Liver (tissue), 8 donors: ENCODE measurements at regions not wholly inside any gene's neighbourhood (a gene's known extent, or its start where the extent isn't known, plus 50 kb on each side); places are given as distances from the start of the nearest gene placed in this dataset.

Experiments
- DNase-seq: peaks from one replicate; pipeline ENCODE4 v3.0.0-alpha.2; 2017; ENCODE audit warnings: low spot score
- H3K27ac ChIP-seq, 2 donors: one replicate each; pipeline ENCODE4 v1.7.0; 2013; ENCODE audit warnings: inconsistent platforms in 2 of 2, low read length in 2 of 2, control low read depth in 1 of 2, low read depth in 1 of 2, mild to moderate bottlenecking in 1 of 2
- H3K27me3 ChIP-seq, 4 donors: one replicate each; pipeline versions ENCODE4 v1.6.1 to v1.7.0; 2013; ENCODE audit warnings: low read length in 3 of 4, inconsistent platforms in 1 of 4, mild to moderate bottlenecking in 1 of 4, moderate library complexity in 1 of 4; ENCODE audit not compliant: control insufficient read depth in 4 of 4, insufficient read depth in 4 of 4
- H3K36me3 ChIP-seq, 4 donors: one replicate each; pipeline versions ENCODE4 v1.6.1 to v1.7.0; 2013; ENCODE audit warnings: low read length in 3 of 4, mild to moderate bottlenecking in 3 of 4, low read depth in 1 of 4, moderate library complexity in 1 of 4; ENCODE audit not compliant: control insufficient read depth in 4 of 4, insufficient read depth in 3 of 4
- H3K4me1 ChIP-seq, 4 donors: one replicate each; pipeline versions ENCODE4 v1.6.1 to v1.7.0; 2013; ENCODE audit warnings: low read length in 3 of 4, mild to moderate bottlenecking in 3 of 4, moderate library complexity in 1 of 4; ENCODE audit not compliant: control insufficient read depth in 4 of 4, insufficient read depth in 4 of 4
- H3K4me3 ChIP-seq, 3 donors: one replicate each; pipeline versions ENCODE4 v1.6.1 to v1.7.0; 2013; ENCODE audit warnings: low read length in 3 of 3, control low read depth in 1 of 3, low read depth in 1 of 3, mild to moderate bottlenecking in 1 of 3
- H3K9ac ChIP-seq, 2 donors: one replicate each; pipeline ENCODE4 v1.7.0; 2013; ENCODE audit warnings: low read length in 2 of 2, mild to moderate bottlenecking in 2 of 2, moderate library complexity in 2 of 2, control low read depth in 1 of 2, low read depth in 1 of 2
- H3K9me3 ChIP-seq, 4 donors: one replicate each; pipeline versions ENCODE4 v1.6.1 to v1.7.0; 2013; ENCODE audit warnings: low read length in 3 of 4; ENCODE audit not compliant: control insufficient read depth in 4 of 4
- ATF3 ChIP-seq: IDR thresholded peaks from 2 replicates; pipeline ENCODE4 v1.6.1; 2016; ENCODE audit warnings: antibody characterized with exemption
- EGR1 ChIP-seq, 2 donors: IDR thresholded peaks; 2 replicates each; pipeline ENCODE4 v1.6.1; 2016 to 2018; ENCODE audit warnings: antibody characterized with exemption in 2 of 2, low read depth in 2 of 2
- FOXA1 ChIP-seq: IDR thresholded peaks from 2 replicates; pipeline ENCODE4 v1.6.1; 2016; ENCODE audit warnings: antibody characterized with exemption
- FOXA2 ChIP-seq: IDR thresholded peaks from 2 replicates; pipeline ENCODE4 v1.6.1; 2016; ENCODE audit warnings: antibody characterized with exemption
- GABPA ChIP-seq, 2 donors: IDR thresholded peaks in 1 of 2; conservative IDR thresholded peaks in 1 of 2; 2 replicates each; pipeline ENCODE4 v1.6.1; 2016; ENCODE audit warnings: antibody characterized with exemption in 2 of 2, mild to moderate bottlenecking in 1 of 2, moderate library complexity in 1 of 2
- HNF4A ChIP-seq, 2 donors: conservative IDR thresholded peaks; 2 replicates each; pipeline ENCODE4 v1.6.1; 2016; ENCODE audit warnings: antibody characterized with exemption in 2 of 2, mild to moderate bottlenecking in 2 of 2
- HNF4G ChIP-seq: IDR thresholded peaks from 2 replicates; pipeline ENCODE4 v1.6.1; 2016; ENCODE audit warnings: antibody characterized with exemption
- JUND ChIP-seq, 2 donors: IDR thresholded peaks; 2 replicates each; pipeline ENCODE4 v1.6.1; 2016; ENCODE audit warnings: antibody characterized with exemption in 2 of 2
- MAX ChIP-seq: IDR thresholded peaks from 2 replicates; pipeline ENCODE4 v1.6.1; 2016; ENCODE audit warnings: antibody characterized with exemption
- NR2F2 ChIP-seq: IDR thresholded peaks from 2 replicates; pipeline ENCODE4 v1.6.1; 2016; ENCODE audit warnings: antibody characterized with exemption
- RAD21 ChIP-seq, 2 donors: IDR thresholded peaks; 2 replicates each; pipeline ENCODE4 v1.6.1; 2016; ENCODE audit warnings: antibody characterized with exemption in 2 of 2, mild to moderate bottlenecking in 2 of 2
- REST ChIP-seq: IDR thresholded peaks from 2 replicates; pipeline ENCODE4 v1.6.1; 2016; ENCODE audit warnings: antibody characterized with exemption, mild to moderate bottlenecking
- RXRA ChIP-seq, 2 donors: IDR thresholded peaks; 2 replicates each; pipeline ENCODE4 v1.6.1; 2017 to 2018; ENCODE audit warnings: antibody characterized with exemption in 2 of 2, mild to moderate bottlenecking in 1 of 2
- SP1 ChIP-seq: IDR thresholded peaks from 2 replicates; pipeline ENCODE4 v1.6.1; 2018; ENCODE audit warnings: antibody characterized with exemption, mild to moderate bottlenecking
- TAF1 ChIP-seq: conservative IDR thresholded peaks from 2 replicates; pipeline ENCODE4 v1.6.1; 2016; ENCODE audit warnings: antibody characterized with exemption, mild to moderate bottlenecking
- YY1 ChIP-seq: IDR thresholded peaks from 2 replicates; pipeline ENCODE4 v1.6.1; 2016; ENCODE audit warnings: antibody characterized with exemption, mild to moderate bottlenecking
- WGBS: extraction: QIAGEN DNeasy Blood & Tissue Kit; methylation state at CpG from one replicate; pipeline ENCODE4 v1.1.7; 2013; 5-methylcytosine and 5-hydroxymethylcytosine counted together
- TF ChIP-seq, protein P1 (sequence below): IDR thresholded peaks from 2 replicates; pipeline ENCODE4 v1.6.1; 2016; ENCODE audit warnings: antibody characterized with exemption
- TF ChIP-seq, protein P2 (sequence below): fragments of 150-350 bp; IDR thresholded peaks from 2 replicates; pipeline ENCODE4 v1.5.1; 2017; ENCODE audit warnings: improper control_type of control experiment, low read depth, low read length; ENCODE audit not compliant: missing input control
- donor health status: healthy.
- donor health status: healthy.
- donor health status: healthy.
- donor health status: healthy.
- donor health status: healthy.

DNA sequence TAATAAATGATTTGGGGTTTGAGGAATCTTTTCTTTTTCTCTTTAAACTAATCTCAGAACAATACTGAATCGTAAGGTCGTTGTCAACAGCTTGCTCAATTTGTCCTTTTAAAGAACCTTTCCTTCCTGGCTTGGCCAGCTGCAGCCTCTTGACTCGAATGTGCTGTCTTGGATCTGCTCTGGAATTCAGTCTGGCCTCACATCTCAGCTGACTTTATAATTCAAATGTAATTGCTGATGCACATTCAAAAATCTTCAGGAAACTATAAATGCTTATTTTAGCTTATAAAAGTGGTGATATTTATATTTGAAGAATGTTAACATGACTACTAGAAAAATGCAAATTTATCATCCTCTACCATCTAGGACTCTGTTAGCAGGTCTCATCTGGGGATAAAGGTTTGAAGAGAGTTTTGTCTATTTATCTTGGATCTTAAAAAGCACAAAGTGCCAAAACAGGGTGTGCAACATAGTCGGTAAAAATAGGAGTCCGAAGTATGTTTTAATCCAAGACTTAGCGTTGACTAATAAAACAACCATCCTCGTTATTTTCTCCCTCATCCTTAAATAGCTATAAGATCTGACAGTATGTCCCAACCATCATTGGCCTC lies 1035.2 kb downstream of the MCTP2 start:
- no peaks in the 10 kb centered on the region for H3K36me3 ChIP-seq
- 59% methylated on average over 7 of the region's 7 CpGs for WGBS
- peak overlapping the region in 1 of 2 donors; percentile 10 for H3K27ac ChIP-seq
- TF ChIP-seq HNF4G (no peak), FOXA1 (no peak), HNF4A (conservative IDR thresholded peaks at IDR 0.05) (no peak), GABPA (IDR thresholded peaks at IDR 0.05 in 1 of 2, conservative IDR thresholded peaks at IDR 0.05 in 1 of 2) (no peak), ATF3 (no peak), RXRA (IDR thresholded peaks at IDR 0.05) (no peak), RAD21 (IDR thresholded peaks at IDR 0.05) (no peak), JUND (IDR thresholded peaks at IDR 0.05) (no peak), EGR1 (IDR thresholded peaks at IDR 0.05; ENCODE audit: low read depth in 2 of 2) (no peak), REST (no peak), MAX (no peak), FOXA2 (no peak), YY1 (no peak), NR2F2 (no peak), TAF1 (no peak), SP1 (no peak)
- TF ChIP-seq, protein P1, sequence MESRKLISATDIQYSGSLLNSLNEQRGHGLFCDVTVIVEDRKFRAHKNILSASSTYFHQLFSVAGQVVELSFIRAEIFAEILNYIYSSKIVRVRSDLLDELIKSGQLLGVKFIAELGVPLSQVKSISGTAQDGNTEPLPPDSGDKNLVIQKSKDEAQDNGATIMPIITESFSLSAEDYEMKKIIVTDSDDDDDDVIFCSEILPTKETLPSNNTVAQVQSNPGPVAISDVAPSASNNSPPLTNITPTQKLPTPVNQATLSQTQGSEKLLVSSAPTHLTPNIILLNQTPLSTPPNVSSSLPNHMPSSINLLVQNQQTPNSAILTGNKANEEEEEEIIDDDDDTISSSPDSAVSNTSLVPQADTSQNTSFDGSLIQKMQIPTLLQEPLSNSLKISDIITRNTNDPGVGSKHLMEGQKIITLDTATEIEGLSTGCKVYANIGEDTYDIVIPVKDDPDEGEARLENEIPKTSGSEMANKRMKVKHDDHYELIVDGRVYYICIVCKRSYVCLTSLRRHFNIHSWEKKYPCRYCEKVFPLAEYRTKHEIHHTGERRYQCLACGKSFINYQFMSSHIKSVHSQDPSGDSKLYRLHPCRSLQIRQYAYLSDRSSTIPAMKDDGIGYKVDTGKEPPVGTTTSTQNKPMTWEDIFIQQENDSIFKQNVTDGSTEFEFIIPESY, result no peak
- TF ChIP-seq, protein P2, sequence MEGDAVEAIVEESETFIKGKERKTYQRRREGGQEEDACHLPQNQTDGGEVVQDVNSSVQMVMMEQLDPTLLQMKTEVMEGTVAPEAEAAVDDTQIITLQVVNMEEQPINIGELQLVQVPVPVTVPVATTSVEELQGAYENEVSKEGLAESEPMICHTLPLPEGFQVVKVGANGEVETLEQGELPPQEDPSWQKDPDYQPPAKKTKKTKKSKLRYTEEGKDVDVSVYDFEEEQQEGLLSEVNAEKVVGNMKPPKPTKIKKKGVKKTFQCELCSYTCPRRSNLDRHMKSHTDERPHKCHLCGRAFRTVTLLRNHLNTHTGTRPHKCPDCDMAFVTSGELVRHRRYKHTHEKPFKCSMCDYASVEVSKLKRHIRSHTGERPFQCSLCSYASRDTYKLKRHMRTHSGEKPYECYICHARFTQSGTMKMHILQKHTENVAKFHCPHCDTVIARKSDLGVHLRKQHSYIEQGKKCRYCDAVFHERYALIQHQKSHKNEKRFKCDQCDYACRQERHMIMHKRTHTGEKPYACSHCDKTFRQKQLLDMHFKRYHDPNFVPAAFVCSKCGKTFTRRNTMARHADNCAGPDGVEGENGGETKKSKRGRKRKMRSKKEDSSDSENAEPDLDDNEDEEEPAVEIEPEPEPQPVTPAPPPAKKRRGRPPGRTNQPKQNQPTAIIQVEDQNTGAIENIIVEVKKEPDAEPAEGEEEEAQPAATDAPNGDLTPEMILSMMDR, result no peak
- H3K27me3 ChIP-seq, result no peaks in the 10 kb centered on the region
- H3K4me3 ChIP-seq, result no peak overlapping the region
- DNase-seq, result no peak
- no peaks in the 10 kb centered on the region for H3K4me1 ChIP-seq
- H3K9me3 ChIP-seq, result no peaks in the 10 kb centered on the region
- H3K9ac ChIP-seq, result no peak overlapping the region
